Suprapubic skin (tissue), 4 donors: ENCODE measurements at regions not wholly inside any gene's neighbourhood (a gene's known extent, or its start where the extent isn't known, plus 50 kb on each side); places are given as distances from the start of the nearest gene placed in this dataset.

Source experiments
- DNase-seq, 2 donors: peaks; one replicate each; pipeline ENCODE4 v3.0.0-alpha.2; 2019; ENCODE audit warnings: low spot score in 2 of 2
- H3K27ac ChIP-seq: fragments of 200-600 bp; sonication (generic); one replicate; pipeline ENCODE4 v1.5.1; 2019
- H3K27me3 ChIP-seq: fragments of 200-600 bp; sonication (generic); one replicate; pipeline ENCODE4 v1.5.1; 2019
- H3K36me3 ChIP-seq: fragments of 200-600 bp; sonication (generic); one replicate; pipeline ENCODE4 v1.5.1; 2019
- H3K4me1 ChIP-seq: fragments of 200-600 bp; sonication (generic); one replicate; pipeline ENCODE4 v1.5.1; 2019
- H3K4me3 ChIP-seq: fragments of 200-600 bp; sonication (generic); one replicate; pipeline ENCODE4 v1.5.1; 2019; ENCODE audit warnings: mild to moderate bottlenecking
- H3K9me3 ChIP-seq: fragments of 200-600 bp; sonication (generic); one replicate; pipeline ENCODE4 v1.5.1; 2019
- CTCF ChIP-seq, 2 donors: fragments of 200-600 bp in 1 of 2; fragments of 450-650 bp in 1 of 2; sonication (generic) in 1 of 2; IDR thresholded peaks; one replicate each; pipeline ENCODE4 v1.5.1; 2016 to 2019; ENCODE audit warnings: antibody characterized with exemption in 2 of 2, mild to moderate bottlenecking in 1 of 2, moderate library complexity in 1 of 2
- EP300 ChIP-seq: sonication (generic); formaldehyde crosslinking; IDR thresholded peaks from one replicate; pipeline ENCODE4 v1.6.1; 2017; ENCODE audit warnings: antibody characterized with exemption
- POLR2A ChIP-seq, 2 donors: fragments of 450-650 bp; IDR thresholded peaks; one replicate each; pipeline ENCODE4 v1.6.1; 2017; ENCODE audit warnings: antibody characterized with exemption in 2 of 2, mild to moderate bottlenecking in 2 of 2, moderate library complexity in 2 of 2
- POLR2AphosphoS5 ChIP-seq, 3 donors: sonication (generic); formaldehyde crosslinking; IDR thresholded peaks; one replicate each; pipeline ENCODE4 v1.6.1; 2017; ENCODE audit warnings: antibody characterized with exemption in 3 of 3
- WGBS: methylation state at CpG from one replicate; pipeline ENCODE4 v1.1.5; 2018; 5-methylcytosine and 5-hydroxymethylcytosine counted together

GRCh38 chr5:105663671-105664070, 2007.1 kb downstream of the EFNA5 start:
- no peak for TF ChIP-seq POLR2AphosphoS5 (IDR thresholded peaks at IDR 0.05)
- TF ChIP-seq POLR2A (IDR thresholded peaks at IDR 0.05) = no peak
- no peak for TF ChIP-seq EP300
- no peak for TF ChIP-seq CTCF (IDR thresholded peaks at IDR 0.05)
- 91% methylated on average over 4 of the region's 4 CpGs for WGBS
- H3K27ac ChIP-seq = no peak overlapping the region
- H3K4me1 ChIP-seq = no peaks in the 10 kb centered on the region
- no peaks in the 10 kb centered on the region for H3K36me3 ChIP-seq
- H3K27me3 ChIP-seq = no peaks in the 10 kb centered on the region
- DNase-seq = no peak
- no peak overlapping the region for H3K4me3 ChIP-seq
- no peaks in the 10 kb centered on the region for H3K9me3 ChIP-seq

GRCh38 chr5:105659396-105659795, 2011.3 kb downstream of the EFNA5 start:
- no peak for DNase-seq
- Histone ChIP-seq H3K27me3 (no peaks in the 10 kb centered on the region), H3K9me3 (no peaks in the 10 kb centered on the region), H3K4me1 (no peaks in the 10 kb centered on the region), H3K36me3 (no peaks in the 10 kb centered on the region), H3K27ac (no peak overlapping the region), H3K4me3 (no peak overlapping the region)
- WGBS = 82% methylated on average over 3 of the region's 3 CpGs
- TF ChIP-seq EP300 = no peak
- no peak for TF ChIP-seq POLR2AphosphoS5 (IDR thresholded peaks at IDR 0.05)
- TF ChIP-seq POLR2A (IDR thresholded peaks at IDR 0.05) = no peak
- TF ChIP-seq CTCF (IDR thresholded peaks at IDR 0.05) = no peak

- Histone ChIP-seq H3K4me3 (no peak overlapping the region), H3K4me1 (no peaks in the 10 kb centered on the region), H3K36me3 (no peaks in the 10 kb centered on the region), H3K27me3 (no peaks in the 10 kb centered on the region), H3K27ac (no peak overlapping the region), H3K9me3 (no peaks in the 10 kb centered on the region)
- no peak for DNase-seq
- 88% methylated on average over 14 of the region's 14 CpGs for WGBS
- TF ChIP-seq EP300 (no peak), CTCF (IDR thresholded peaks at IDR 0.05) (no peak), POLR2AphosphoS5 (IDR thresholded peaks at IDR 0.05) (no peak), POLR2A (IDR thresholded peaks at IDR 0.05) (no peak)
Observed at GRCh38 chr5:105640328-105640727, 2030.4 kb downstream of the EFNA5 start.

GRCh38 chr5:105639511-105639910, 2031.2 kb downstream of the EFNA5 start:
- Histone ChIP-seq H3K4me3 (no peak overlapping the region), H3K4me1 (no peaks in the 10 kb centered on the region), H3K9me3 (no peaks in the 10 kb centered on the region), H3K27ac (no peak overlapping the region), H3K27me3 (no peaks in the 10 kb centered on the region), H3K36me3 (no peaks in the 10 kb centered on the region)
- no peak for TF ChIP-seq EP300
- TF ChIP-seq CTCF (IDR thresholded peaks at IDR 0.05) = no peak
- TF ChIP-seq POLR2A (IDR thresholded peaks at IDR 0.05) = no peak
- TF ChIP-seq POLR2AphosphoS5 (IDR thresholded peaks at IDR 0.05) = no peak
- DNase-seq = no peak
- WGBS = 88% methylated on average over 6 of the region's 6 CpGs

- Histone ChIP-seq H3K27ac (no peak overlapping the region), H3K36me3 (no peaks in the 10 kb centered on the region), H3K4me1 (no peaks in the 10 kb centered on the region), H3K27me3 (no peaks in the 10 kb centered on the region), H3K4me3 (no peak overlapping the region), H3K9me3 (no peaks in the 10 kb centered on the region)
- TF ChIP-seq CTCF (IDR thresholded peaks at IDR 0.05) (no peak), POLR2AphosphoS5 (IDR thresholded peaks at IDR 0.05) (no peak), EP300 (no peak), POLR2A (IDR thresholded peaks at IDR 0.05) (no peak)
- 85% methylated on average over 9 of the region's 9 CpGs for WGBS
- DNase-seq = no peak
Observed at GRCh38 chr5:105639068-105639467, 2031.7 kb downstream of the EFNA5 start.
